Panc1 (cell line): ENCODE measurements at regions not wholly inside any gene's neighbourhood (a gene's known extent, or its start where the extent isn't known, plus 50 kb on each side); places are given as distances from the start of the nearest gene placed in this dataset.

Source experiments
- POLR2AphosphoS5 ChIP-seq: IDR thresholded peaks from 2 replicates; pipeline ENCODE4 v1.6.1; 2012; ENCODE audit warnings: mild to moderate bottlenecking, low read depth, low read length, moderate library complexity
- SIN3A ChIP-seq: IDR thresholded peaks from 2 replicates; pipeline ENCODE4 v1.6.1; 2012; ENCODE audit warnings: low read depth, mild to moderate bottlenecking, low read length, moderate library complexity, borderline replicate concordance; ENCODE audit not compliant: insufficient read depth
- TCF7L2 ChIP-seq: IDR thresholded peaks from 2 replicates; pipeline ENCODE4 v1.6.1; 2011; ENCODE audit warnings: mild to moderate bottlenecking, low read depth, low read length, inconsistent platforms
- TF ChIP-seq, protein P1 (sequence below): fragments of 450-650 bp; IDR thresholded peaks from 2 replicates; pipeline ENCODE4 v1.5.1; 2017; ENCODE audit warnings: mild to moderate bottlenecking
- TF ChIP-seq, protein P2 (sequence below), 2 experiments: IDR thresholded peaks; 2 replicates each; pipeline ENCODE4 v1.6.1; 2011 to 2012; ENCODE audit warnings: low read depth in 2 of 2, control low read depth in 1 of 2, low read length in 1 of 2, mild to moderate bottlenecking in 1 of 2, moderate library complexity in 1 of 2; ENCODE audit not compliant: insufficient read depth in 1 of 2

DNA sequence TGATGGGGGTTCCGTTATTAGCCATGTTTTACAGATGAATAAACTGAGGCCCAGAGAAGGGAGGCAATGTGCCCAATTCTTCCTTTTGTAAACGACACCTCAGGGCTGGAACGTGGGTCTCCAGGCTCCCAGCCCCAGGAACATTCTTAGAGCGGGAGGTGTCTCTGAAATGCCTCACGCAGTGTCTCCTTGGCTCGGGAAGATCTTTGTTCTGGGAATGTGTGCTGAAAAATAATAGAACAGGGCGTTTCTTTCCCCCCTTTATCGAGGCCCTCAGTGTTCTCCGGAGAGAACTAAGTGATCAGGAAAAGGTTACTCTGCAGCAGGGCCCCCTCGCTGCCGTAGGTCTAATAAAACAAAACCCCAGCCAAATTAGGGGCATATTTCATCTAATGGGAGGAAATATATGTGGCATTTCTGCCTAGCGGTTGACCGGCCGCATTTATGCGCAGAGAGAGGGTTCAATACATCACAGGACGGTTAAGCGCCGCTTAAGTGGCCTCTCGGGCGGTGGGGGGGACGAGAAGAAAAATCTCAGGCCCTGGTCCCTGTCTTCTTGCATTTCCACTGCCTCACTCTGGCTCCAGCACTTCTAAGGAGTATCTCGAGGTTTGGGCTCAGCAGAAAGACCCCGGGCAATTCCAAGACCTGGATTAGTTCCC lies 564.3 kb downstream of the MN1 start:
- TF ChIP-seq, protein P1, sequence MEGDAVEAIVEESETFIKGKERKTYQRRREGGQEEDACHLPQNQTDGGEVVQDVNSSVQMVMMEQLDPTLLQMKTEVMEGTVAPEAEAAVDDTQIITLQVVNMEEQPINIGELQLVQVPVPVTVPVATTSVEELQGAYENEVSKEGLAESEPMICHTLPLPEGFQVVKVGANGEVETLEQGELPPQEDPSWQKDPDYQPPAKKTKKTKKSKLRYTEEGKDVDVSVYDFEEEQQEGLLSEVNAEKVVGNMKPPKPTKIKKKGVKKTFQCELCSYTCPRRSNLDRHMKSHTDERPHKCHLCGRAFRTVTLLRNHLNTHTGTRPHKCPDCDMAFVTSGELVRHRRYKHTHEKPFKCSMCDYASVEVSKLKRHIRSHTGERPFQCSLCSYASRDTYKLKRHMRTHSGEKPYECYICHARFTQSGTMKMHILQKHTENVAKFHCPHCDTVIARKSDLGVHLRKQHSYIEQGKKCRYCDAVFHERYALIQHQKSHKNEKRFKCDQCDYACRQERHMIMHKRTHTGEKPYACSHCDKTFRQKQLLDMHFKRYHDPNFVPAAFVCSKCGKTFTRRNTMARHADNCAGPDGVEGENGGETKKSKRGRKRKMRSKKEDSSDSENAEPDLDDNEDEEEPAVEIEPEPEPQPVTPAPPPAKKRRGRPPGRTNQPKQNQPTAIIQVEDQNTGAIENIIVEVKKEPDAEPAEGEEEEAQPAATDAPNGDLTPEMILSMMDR, result no peak
- no peak for TF ChIP-seq POLR2AphosphoS5
- no peak for TF ChIP-seq SIN3A
- TF ChIP-seq, protein P2, sequence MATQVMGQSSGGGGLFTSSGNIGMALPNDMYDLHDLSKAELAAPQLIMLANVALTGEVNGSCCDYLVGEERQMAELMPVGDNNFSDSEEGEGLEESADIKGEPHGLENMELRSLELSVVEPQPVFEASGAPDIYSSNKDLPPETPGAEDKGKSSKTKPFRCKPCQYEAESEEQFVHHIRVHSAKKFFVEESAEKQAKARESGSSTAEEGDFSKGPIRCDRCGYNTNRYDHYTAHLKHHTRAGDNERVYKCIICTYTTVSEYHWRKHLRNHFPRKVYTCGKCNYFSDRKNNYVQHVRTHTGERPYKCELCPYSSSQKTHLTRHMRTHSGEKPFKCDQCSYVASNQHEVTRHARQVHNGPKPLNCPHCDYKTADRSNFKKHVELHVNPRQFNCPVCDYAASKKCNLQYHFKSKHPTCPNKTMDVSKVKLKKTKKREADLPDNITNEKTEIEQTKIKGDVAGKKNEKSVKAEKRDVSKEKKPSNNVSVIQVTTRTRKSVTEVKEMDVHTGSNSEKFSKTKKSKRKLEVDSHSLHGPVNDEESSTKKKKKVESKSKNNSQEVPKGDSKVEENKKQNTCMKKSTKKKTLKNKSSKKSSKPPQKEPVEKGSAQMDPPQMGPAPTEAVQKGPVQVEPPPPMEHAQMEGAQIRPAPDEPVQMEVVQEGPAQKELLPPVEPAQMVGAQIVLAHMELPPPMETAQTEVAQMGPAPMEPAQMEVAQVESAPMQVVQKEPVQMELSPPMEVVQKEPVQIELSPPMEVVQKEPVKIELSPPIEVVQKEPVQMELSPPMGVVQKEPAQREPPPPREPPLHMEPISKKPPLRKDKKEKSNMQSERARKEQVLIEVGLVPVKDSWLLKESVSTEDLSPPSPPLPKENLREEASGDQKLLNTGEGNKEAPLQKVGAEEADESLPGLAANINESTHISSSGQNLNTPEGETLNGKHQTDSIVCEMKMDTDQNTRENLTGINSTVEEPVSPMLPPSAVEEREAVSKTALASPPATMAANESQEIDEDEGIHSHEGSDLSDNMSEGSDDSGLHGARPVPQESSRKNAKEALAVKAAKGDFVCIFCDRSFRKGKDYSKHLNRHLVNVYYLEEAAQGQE (IDR thresholded peaks at IDR 0.05; ENCODE audit: insufficient read depth in 1 of 2, low read depth in 2 of 2, low read length in 1 of 2), result no peak
- TF ChIP-seq TCF7L2, result no peak
